Hepatocyte (in vitro differentiated cells): ENCODE measurements at regions not wholly inside any gene's neighbourhood (a gene's known extent, or its start where the extent isn't known, plus 50 kb on each side); places are given as distances from the start of the nearest gene placed in this dataset.

ENCODE experiments used
- DNase-seq: peaks from one replicate; pipeline ENCODE4 v3.0.0-alpha.2; 2016; ENCODE audit warnings: low spot score
- H2AFZ ChIP-seq: fragments of 200-600 bp; sonication (generic); 2 replicates; pipeline ENCODE4 v1.6.0; 2016; ENCODE audit warnings: antibody characterized with exemption, mild to moderate bottlenecking
- H3K27ac ChIP-seq: fragments of 200-600 bp; sonication (generic); 2 replicates; pipeline ENCODE4 v1.5.1; 2016; ENCODE audit warnings: mild to moderate bottlenecking
- H3K27me3 ChIP-seq: fragments of 200-600 bp; sonication (generic); 2 replicates; pipeline ENCODE4 v1.6.1; 2016
- H3K36me3 ChIP-seq: fragments of 200-600 bp; sonication (generic); replicated peaks from 2 replicates; pipeline ENCODE4 v1.5.1; 2016; ENCODE audit warnings: low read depth; ENCODE audit not compliant: insufficient read depth
- H3K4me1 ChIP-seq: fragments of 200-600 bp; sonication (generic); 2 replicates; pipeline ENCODE4 v1.5.1; 2016; ENCODE audit warnings: mild to moderate bottlenecking, moderate library complexity; ENCODE audit not compliant: insufficient read depth
- H3K4me2 ChIP-seq: fragments of 200-600 bp; sonication (generic); 2 replicates; pipeline ENCODE4 v1.6.0; 2016
- H3K4me3 ChIP-seq: fragments of 200-600 bp; sonication (generic); 2 replicates; pipeline ENCODE4 v1.5.1; 2016; ENCODE audit warnings: mild to moderate bottlenecking
- H3K79me2 ChIP-seq: fragments of 200-600 bp; sonication (generic); 2 replicates; pipeline ENCODE4 v1.6.0; 2017; ENCODE audit warnings: mild to moderate bottlenecking
- H3K9me2 ChIP-seq: fragments of 200-600 bp; sonication (generic); replicated peaks from 2 replicates; pipeline ENCODE4 v1.6.0; 2017; ENCODE audit warnings: mild to moderate bottlenecking; ENCODE audit not compliant: insufficient read depth
- H3K9me3 ChIP-seq: fragments of 200-600 bp; sonication (generic); 2 replicates; pipeline ENCODE4 v1.5.1; 2016; ENCODE audit warnings: low read depth, mild to moderate bottlenecking
- H4K20me1 ChIP-seq: fragments of 200-600 bp; sonication (generic); 2 replicates; pipeline ENCODE4 v1.6.0; 2016; ENCODE audit warnings: mild to moderate bottlenecking; ENCODE audit not compliant: insufficient read depth, poor library complexity, severe bottlenecking
- CTCF ChIP-seq: fragments of 200-600 bp; sonication (generic); IDR thresholded peaks from 2 replicates; pipeline ENCODE4 v1.5.1; 2016; ENCODE audit warnings: antibody characterized with exemption, mild to moderate bottlenecking; ENCODE audit not compliant: poor library complexity
- EZH2 ChIP-seq: fragments of 200-600 bp; sonication (generic); IDR thresholded peaks from 2 replicates; pipeline ENCODE4 v1.6.1; 2016; ENCODE audit warnings: antibody characterized with exemption, mild to moderate bottlenecking, borderline replicate concordance
- EZH2phosphoT487 ChIP-seq: fragments of 200-600 bp; sonication (generic); IDR thresholded peaks from one replicate; pipeline ENCODE4 v1.6.1; 2018; ENCODE audit warnings: antibody characterized with exemption, mild to moderate bottlenecking, low read depth, moderate library complexity; ENCODE audit not compliant: unreplicated experiment, severe bottlenecking
- WGBS: methylation state at CpG from one replicate; pipeline ENCODE4 v1.1.6; 2016; ENCODE audit warnings: low lambda C conversion rate; ENCODE audit errors: missing lambda C conversion rate; 5-methylcytosine and 5-hydroxymethylcytosine counted together

DNA sequence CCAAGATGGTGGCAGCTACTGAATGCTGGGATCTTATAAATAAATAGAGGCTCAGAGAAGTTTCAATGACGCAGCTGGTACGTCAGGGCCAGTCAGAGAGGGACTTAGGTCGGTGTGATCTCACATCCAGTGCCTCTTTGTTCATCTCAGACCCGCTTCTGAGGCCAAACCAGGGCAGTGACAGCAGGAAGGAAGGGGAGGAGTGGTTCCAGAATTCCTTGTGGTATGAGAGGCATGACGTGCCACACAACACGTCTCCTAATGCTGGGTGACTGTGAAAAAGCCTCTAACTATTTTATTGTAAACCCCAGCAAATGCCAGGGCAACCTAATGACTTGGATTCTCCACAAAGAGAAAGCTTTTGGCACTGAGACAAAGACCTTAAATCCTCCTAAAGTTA is 423.3 kb downstream of the LPIN1 start:
- Histone ChIP-seq H3K4me1 (no peaks in the 10 kb centered on the region), H3K36me3 (no peaks in the 10 kb centered on the region), H3K9me2 (no peaks in the 10 kb centered on the region), H3K4me3 (no peak overlapping the region), H3K27me3 (no peaks in the 10 kb centered on the region), H3K4me2 (no peak overlapping the region), H3K9me3 (no peaks in the 10 kb centered on the region), H2AFZ (no peak overlapping the region), H3K79me2 (no peaks in the 10 kb centered on the region), H3K27ac (peak overlapping the region; percentile 54), H4K20me1 (no peaks in the 10 kb centered on the region)
- TF ChIP-seq EZH2 (no peak), EZH2phosphoT487 (no peak), CTCF (no peak)
- WGBS, result 68% methylated on average over 6 of the region's 6 CpGs
- peak; percentile 30 for DNase-seq

DNA sequence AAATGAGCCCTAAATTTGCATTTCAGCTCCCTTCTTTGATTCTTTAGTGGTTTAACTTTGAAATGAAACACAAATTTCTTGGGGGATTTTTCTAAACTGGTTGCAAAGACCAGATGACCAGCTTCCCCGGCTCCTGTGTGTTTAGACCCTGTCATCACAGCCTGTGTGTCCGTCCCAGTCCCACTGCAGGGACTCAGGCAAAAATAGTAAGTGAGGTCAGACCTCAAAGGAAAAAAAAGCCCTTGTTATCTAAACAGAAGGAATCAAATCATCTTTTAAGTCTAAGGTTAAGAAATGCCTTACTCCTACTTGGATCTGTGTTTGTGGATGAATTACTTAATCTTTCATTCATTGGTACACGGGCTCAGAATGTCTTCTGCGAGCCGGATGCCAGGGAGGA is 423.7 kb downstream of the LPIN1 start:
- H3K79me2 ChIP-seq, result no peaks in the 10 kb centered on the region
- H4K20me1 ChIP-seq, result no peaks in the 10 kb centered on the region
- H3K27me3 ChIP-seq, result no peaks in the 10 kb centered on the region
- H3K36me3 ChIP-seq, result no peaks in the 10 kb centered on the region
- 49% methylated on average over 5 of the region's 5 CpGs for WGBS
- TF ChIP-seq EZH2phosphoT487 (no peak), EZH2 (no peak), CTCF (no peak)
- H3K4me3 ChIP-seq, result no peak overlapping the region
- no peak for DNase-seq
- H3K4me2 ChIP-seq, result no peak overlapping the region
- H2AFZ ChIP-seq, result no peak overlapping the region
- no peaks in the 10 kb centered on the region for H3K9me2 ChIP-seq
- H3K4me1 ChIP-seq, result no peaks in the 10 kb centered on the region
- H3K27ac ChIP-seq, result peak overlapping the region; percentile 35
- H3K9me3 ChIP-seq, result no peaks in the 10 kb centered on the region

DNA sequence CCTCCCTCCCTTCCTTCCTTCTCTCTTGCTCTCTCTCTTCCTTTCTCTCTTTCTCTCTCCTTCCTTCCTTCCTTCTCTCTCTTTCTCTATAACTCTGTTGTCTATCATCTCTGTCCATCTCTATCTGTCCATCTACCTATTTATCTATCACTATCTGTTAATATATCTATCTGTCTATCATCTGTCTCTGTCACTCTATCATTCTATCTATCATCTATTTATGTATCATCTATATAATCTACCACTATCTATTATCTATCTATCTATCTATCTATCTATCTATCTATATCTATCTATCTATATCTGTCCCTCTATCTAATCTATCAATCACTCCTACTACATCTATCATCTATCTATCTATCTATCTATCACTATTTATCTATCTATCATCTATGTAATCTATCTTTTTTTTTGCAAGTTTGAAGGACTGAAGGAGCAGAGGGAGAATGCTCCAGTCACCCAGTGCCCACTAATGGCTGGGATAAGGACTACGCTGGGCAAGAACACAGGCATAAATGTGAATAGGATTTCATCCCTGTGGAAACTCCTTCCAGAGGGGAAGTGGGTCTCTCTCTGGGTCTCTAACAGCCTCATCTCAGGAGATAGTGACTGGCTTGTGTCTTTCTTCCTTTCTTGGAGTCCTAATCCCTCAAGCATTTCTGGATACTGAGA is 427.0 kb downstream of the LPIN1 start:
- WGBS, result 95% methylated on average over 1 of the region's 1 CpG
- Histone ChIP-seq H3K4me2 (no peak overlapping the region), H3K9me3 (no peaks in the 10 kb centered on the region), H3K27me3 (no peaks in the 10 kb centered on the region), H4K20me1 (no peaks in the 10 kb centered on the region), H3K9me2 (no peaks in the 10 kb centered on the region), H3K4me3 (no peak overlapping the region), H3K4me1 (peaks cover 8% of the 10 kb centered on the region), H3K79me2 (no peaks in the 10 kb centered on the region), H3K36me3 (no peaks in the 10 kb centered on the region), H2AFZ (no peak overlapping the region), H3K27ac (no peak overlapping the region)
- TF ChIP-seq EZH2, result no peak
- TF ChIP-seq EZH2phosphoT487, result no peak
- TF ChIP-seq CTCF, result no peak
- DNase-seq, result no peak

GRCh38 chr2:12173943-12174340 is 427.5 kb downstream of the LPIN1 start:
- Histone ChIP-seq H3K27ac (no peak overlapping the region), H3K4me2 (no peak overlapping the region), H2AFZ (no peak overlapping the region), H3K9me3 (no peaks in the 10 kb centered on the region), H3K9me2 (no peaks in the 10 kb centered on the region), H3K4me3 (no peak overlapping the region), H3K79me2 (no peaks in the 10 kb centered on the region), H3K4me1 (peaks cover 8% of the 10 kb centered on the region), H3K36me3 (no peaks in the 10 kb centered on the region), H4K20me1 (no peaks in the 10 kb centered on the region), H3K27me3 (no peaks in the 10 kb centered on the region)
- TF ChIP-seq CTCF, result no peak
- TF ChIP-seq EZH2, result no peak
- TF ChIP-seq EZH2phosphoT487, result no peak
- WGBS, result 88% methylated on average over 2 of the region's 2 CpGs
- DNase-seq, result no peak
